ENCODE measurements at regions not wholly inside any gene's neighbourhood (a gene's known extent, or its start where the extent isn't known, plus 50 kb on each side); places are given as distances from the start of the nearest gene placed in this dataset.

GRCh38 chr2:121047383-121047782 is 237.6 kb downstream of the TFCP2L1 start:
- H2BK120ac ChIP-seq (ENCODE audit: low read depth, low read length), result no peak overlapping the region
- 86% methylated on average over 4 of the region's 4 CpGs for WGBS

GRCh38 chr2:121049131-121049530 is 235.9 kb downstream of the TFCP2L1 start:
- Histone ChIP-seq H2BK120ac (ENCODE audit: low read depth, low read length) (no peak overlapping the region), H3K27me3 (ENCODE audit: control insufficient read depth in 1 of 2, insufficient read depth in 1 of 2, low read length in 2 of 2) (peaks cover 26 to 47% of the 10 kb centered on the region in 2 experiments), H3K18ac (ENCODE audit: low read depth in 1 of 2, low read length in 2 of 2) (no peak overlapping the region), H3K79me1 (replicated peaks; ENCODE audit: low read length, poor library complexity, severe bottlenecking) (no peaks in the 10 kb centered on the region), H3K4me2 (ENCODE audit: low read length, poor library complexity, severe bottlenecking) (no peak overlapping the region), H2BK15ac (ENCODE audit: low read depth, poor library complexity, severe bottlenecking) (no peak overlapping the region), H2BK5ac (ENCODE audit: low read depth, low read length, poor library complexity, severe bottlenecking) (no peak overlapping the region), H4K91ac (ENCODE audit: low read length) (no peak overlapping the region), H3K27ac (ENCODE audit: low read length, poor library complexity, severe bottlenecking) (no peak overlapping the region), H3K9ac (ENCODE audit: low read length) (no peak overlapping the region), H2BK12ac (ENCODE audit: low read length in 2 of 2) (no peak overlapping the region), H3K4ac (ENCODE audit: low read depth in 1 of 2, low read length in 2 of 2) (no peak overlapping the region), H3K4me3 (ENCODE audit: insufficient read depth in 1 of 2, low read depth in 1 of 2, low read length in 2 of 2) (no peak overlapping the region), H2AK5ac (ENCODE audit: low read length, severe bottlenecking) (no peak overlapping the region), H3K9me3 (ENCODE audit: control insufficient read depth, low read length) (no peaks in the 10 kb centered on the region), H3K14ac (ENCODE audit: low read length in 2 of 2) (no peak overlapping the region), H3K4me1 (ENCODE audit: control insufficient read depth, insufficient read depth, low read depth, low read length) (no peaks in the 10 kb centered on the region), H3K23ac (ENCODE audit: low read length in 2 of 2) (no peak overlapping the region), H2AFZ (ENCODE audit: low read depth, low read length) (no peak overlapping the region), H4K8ac (ENCODE audit: low read length) (no peak overlapping the region), H3K36me3 (ENCODE audit: control insufficient read depth in 1 of 2, insufficient read depth in 2 of 2, low read depth in 1 of 2, low read length in 2 of 2) (no peaks in the 10 kb centered on the region)
- WGBS, result 95% methylated on average over 2 of the region's 2 CpGs
- no peak for DNase-seq

More at GRCh38 chr2:121047383-121047782, 237.6 kb downstream of the TFCP2L1 start:
- Histone ChIP-seq H3K4me2 (ENCODE audit: low read length, poor library complexity, severe bottlenecking) (no peak overlapping the region), H2BK15ac (ENCODE audit: low read depth, poor library complexity, severe bottlenecking) (no peak overlapping the region), H3K4me3 (ENCODE audit: insufficient read depth in 1 of 2, low read depth in 1 of 2, low read length in 2 of 2) (no peak overlapping the region), H3K36me3 (ENCODE audit: control insufficient read depth in 1 of 2, insufficient read depth in 2 of 2, low read depth in 1 of 2, low read length in 2 of 2) (no peaks in the 10 kb centered on the region), H3K14ac (ENCODE audit: low read length in 2 of 2) (no peak overlapping the region), H3K27me3 (ENCODE audit: control insufficient read depth in 1 of 2, insufficient read depth in 1 of 2, low read length in 2 of 2) (peaks cover 42 to 59% of the 10 kb centered on the region in 2 experiments), H3K27ac (ENCODE audit: low read length, poor library complexity, severe bottlenecking) (no peak overlapping the region), H3K9ac (ENCODE audit: low read length) (no peak overlapping the region), H3K79me1 (replicated peaks; ENCODE audit: low read length, poor library complexity, severe bottlenecking) (no peaks in the 10 kb centered on the region), H2BK5ac (ENCODE audit: low read depth, low read length, poor library complexity, severe bottlenecking) (no peak overlapping the region), H4K91ac (ENCODE audit: low read length) (no peak overlapping the region), H4K8ac (ENCODE audit: low read length) (no peak overlapping the region), H3K18ac (ENCODE audit: low read depth in 1 of 2, low read length in 2 of 2) (no peak overlapping the region), H3K4ac (ENCODE audit: low read depth in 1 of 2, low read length in 2 of 2) (no peak overlapping the region), H2AK5ac (ENCODE audit: low read length, severe bottlenecking) (no peak overlapping the region), H2BK12ac (ENCODE audit: low read length in 2 of 2) (no peak overlapping the region), H3K9me3 (ENCODE audit: control insufficient read depth, low read length) (peaks cover 5% of the 10 kb centered on the region), H2AFZ (ENCODE audit: low read depth, low read length) (no peak overlapping the region), H3K4me1 (ENCODE audit: control insufficient read depth, insufficient read depth, low read depth, low read length) (no peaks in the 10 kb centered on the region), H3K23ac (ENCODE audit: low read length in 2 of 2) (no peak overlapping the region)
- DNase-seq, result no peak

DNA sequence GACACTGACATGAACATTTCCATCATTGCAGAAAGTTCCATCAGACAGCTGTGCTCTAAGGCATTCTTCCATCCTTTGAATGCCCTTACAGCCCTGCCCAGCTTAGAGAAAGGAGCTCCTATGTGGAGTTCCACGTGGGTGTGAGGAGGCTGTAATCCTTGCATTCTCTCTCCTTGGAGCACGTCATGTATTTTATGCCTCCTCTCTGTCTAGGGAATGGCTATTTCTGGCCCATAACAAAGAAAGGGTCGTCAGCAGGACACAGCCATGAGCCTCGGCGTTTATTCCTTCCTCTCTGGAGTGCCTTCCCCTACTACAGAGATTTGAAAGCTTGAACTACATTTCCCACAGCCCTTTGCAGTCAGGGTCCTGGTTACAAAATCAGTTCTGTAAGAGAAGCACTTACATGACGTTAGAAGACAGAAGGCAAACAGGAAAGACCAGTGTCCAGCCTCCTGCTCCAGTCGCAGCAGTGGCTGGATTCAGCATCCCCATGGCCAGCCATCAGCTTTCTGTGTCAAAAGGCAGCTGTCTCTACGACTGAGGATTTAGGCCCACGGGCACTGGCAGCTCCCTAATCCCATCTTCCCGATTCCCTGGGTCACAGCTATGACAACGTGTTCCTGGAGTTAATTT is 234.9 kb downstream of the TFCP2L1 start:
- Histone ChIP-seq H4K91ac (ENCODE audit: low read length) (no peak overlapping the region), H3K4me1 (ENCODE audit: control insufficient read depth, insufficient read depth, low read depth, low read length) (peaks cover 2% of the 10 kb centered on the region), H2AFZ (ENCODE audit: low read depth, low read length) (no peak overlapping the region), H2BK12ac (ENCODE audit: low read length in 2 of 2) (no peak overlapping the region), H3K36me3 (ENCODE audit: control insufficient read depth in 1 of 2, insufficient read depth in 2 of 2, low read depth in 1 of 2, low read length in 2 of 2) (no peaks in the 10 kb centered on the region), H3K4me3 (ENCODE audit: insufficient read depth in 1 of 2, low read depth in 1 of 2, low read length in 2 of 2) (no peak overlapping the region), H3K79me1 (replicated peaks; ENCODE audit: low read length, poor library complexity, severe bottlenecking) (no peaks in the 10 kb centered on the region), H3K9ac (ENCODE audit: low read length) (no peak overlapping the region), H3K23ac (ENCODE audit: low read length in 2 of 2) (no peak overlapping the region), H3K18ac (ENCODE audit: low read depth in 1 of 2, low read length in 2 of 2) (no peak overlapping the region), H2AK5ac (ENCODE audit: low read length, severe bottlenecking) (no peak overlapping the region), H3K4me2 (ENCODE audit: low read length, poor library complexity, severe bottlenecking) (no peak overlapping the region), H2BK15ac (ENCODE audit: low read depth, poor library complexity, severe bottlenecking) (no peak overlapping the region), H3K27me3 (ENCODE audit: control insufficient read depth in 1 of 2, insufficient read depth in 1 of 2, low read length in 2 of 2) (peaks cover 18 to 45% of the 10 kb centered on the region in 2 experiments), H3K14ac (ENCODE audit: low read length in 2 of 2) (no peak overlapping the region), H2BK5ac (ENCODE audit: low read depth, low read length, poor library complexity, severe bottlenecking) (no peak overlapping the region), H4K8ac (ENCODE audit: low read length) (no peak overlapping the region), H2BK120ac (ENCODE audit: low read depth, low read length) (no peak overlapping the region), H3K27ac (ENCODE audit: low read length, poor library complexity, severe bottlenecking) (no peak overlapping the region), H3K4ac (ENCODE audit: low read depth in 1 of 2, low read length in 2 of 2) (no peak overlapping the region), H3K9me3 (ENCODE audit: control insufficient read depth, low read length) (no peaks in the 10 kb centered on the region)
- no peak for DNase-seq
- WGBS, result 64% methylated on average over 11 of the region's 11 CpGs

- no peak overlapping the region for H3K23ac ChIP-seq (ENCODE audit: low read length in 2 of 2)
- no peaks in the 10 kb centered on the region for H3K9me3 ChIP-seq (ENCODE audit: control insufficient read depth, low read length)
- H3K4me2 ChIP-seq (ENCODE audit: low read length, poor library complexity, severe bottlenecking), result no peak overlapping the region
- H3K4ac ChIP-seq (ENCODE audit: low read depth in 1 of 2, low read length in 2 of 2), result no peak overlapping the region
- H2BK15ac ChIP-seq (ENCODE audit: low read depth, poor library complexity, severe bottlenecking), result no peak overlapping the region
- H2BK120ac ChIP-seq (ENCODE audit: low read depth, low read length), result no peak overlapping the region
- H3K79me1 ChIP-seq (replicated peaks; ENCODE audit: low read length, poor library complexity, severe bottlenecking), result no peaks in the 10 kb centered on the region
- H2AK5ac ChIP-seq (ENCODE audit: low read length, severe bottlenecking), result no peak overlapping the region
- H3K14ac ChIP-seq (ENCODE audit: low read length in 2 of 2), result no peak overlapping the region
- no peak overlapping the region for H4K8ac ChIP-seq (ENCODE audit: low read length)
- DNase-seq, result no peak
- H3K27ac ChIP-seq (ENCODE audit: low read length, poor library complexity, severe bottlenecking), result no peak overlapping the region
- no peak overlapping the region for H3K9ac ChIP-seq (ENCODE audit: low read length)
- no peak overlapping the region for H2AFZ ChIP-seq (ENCODE audit: low read depth, low read length)
- H2BK12ac ChIP-seq (ENCODE audit: low read length in 2 of 2), result no peak overlapping the region
- H3K18ac ChIP-seq (ENCODE audit: low read depth in 1 of 2, low read length in 2 of 2), result no peak overlapping the region
- peaks cover 2% of the 10 kb centered on the region for H3K4me1 ChIP-seq (ENCODE audit: control insufficient read depth, insufficient read depth, low read depth, low read length)
- peaks cover 21 to 46% of the 10 kb centered on the region in 2 experiments for H3K27me3 ChIP-seq (ENCODE audit: control insufficient read depth in 1 of 2, insufficient read depth in 1 of 2, low read length in 2 of 2)
- H3K4me3 ChIP-seq (ENCODE audit: insufficient read depth in 1 of 2, low read depth in 1 of 2, low read length in 2 of 2), result no peak overlapping the region
- WGBS, result 93% methylated on average over 5 of the region's 6 CpGs
- H2BK5ac ChIP-seq (ENCODE audit: low read depth, low read length, poor library complexity, severe bottlenecking), result no peak overlapping the region
- no peak overlapping the region for H4K91ac ChIP-seq (ENCODE audit: low read length)
- H3K36me3 ChIP-seq (ENCODE audit: control insufficient read depth in 1 of 2, insufficient read depth in 2 of 2, low read depth in 1 of 2, low read length in 2 of 2), result no peaks in the 10 kb centered on the region
Measured at GRCh38 chr2:121051311-121051710, 233.7 kb downstream of the TFCP2L1 start.

All from mesenchymal stem cell (in vitro differentiated cells and primary cell).